ENCODE measurements at regions not wholly inside any gene's neighbourhood (a gene's known extent, or its start where the extent isn't known, plus 50 kb on each side); places are given as distances from the start of the nearest gene placed in this dataset.
A peak's percentile ranks its signal among the peaks of the same experiment; 100 is the strongest.
"Not testable (repeated sequence)": the region's sequence is repeated elsewhere in the genome, so short reads cannot be mapped to it uniquely, and the experiment has no call there.

DNA sequence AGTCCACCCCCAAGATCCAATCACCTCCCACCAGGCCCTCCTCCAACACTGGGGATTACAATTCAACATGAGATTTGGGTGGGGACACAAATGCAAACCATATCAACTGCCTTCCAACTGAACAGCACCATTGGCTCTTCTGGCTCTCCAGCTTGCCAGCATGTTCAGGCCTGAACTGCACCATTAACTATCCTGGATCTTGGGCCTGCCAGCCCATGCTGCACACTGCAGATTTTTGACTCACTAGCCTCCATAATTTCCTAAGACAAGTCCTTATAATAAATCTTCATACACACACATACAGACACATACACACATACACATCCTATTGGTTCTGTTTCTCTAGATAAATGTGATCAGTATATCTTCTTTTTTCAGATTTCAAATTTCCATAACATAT, 737.1 kb upstream of the SPRY2 start:
- no peak for DNase-seq

DNA sequence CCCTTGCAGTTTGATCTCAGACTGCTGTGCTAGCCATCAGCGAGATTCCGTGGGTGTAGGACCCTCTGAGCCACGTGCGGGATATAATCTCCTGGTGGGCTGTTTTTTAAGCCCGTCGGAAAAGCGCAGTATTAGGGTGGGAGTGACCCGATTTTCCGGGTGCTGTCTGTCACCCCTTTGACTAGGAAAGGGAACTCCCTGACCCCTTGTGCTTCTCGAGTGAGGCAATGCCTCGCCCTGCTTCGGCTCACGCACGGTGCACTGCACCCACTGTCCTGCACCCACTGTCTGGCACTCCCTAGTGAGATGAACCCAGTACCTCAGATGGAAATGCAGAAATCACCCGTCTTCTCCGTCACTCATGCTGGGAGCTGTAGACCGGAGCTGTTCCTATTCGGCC, 728.9 kb upstream of the SPRY2 start:
- DNase-seq, result not testable (repeated sequence)

DNA sequence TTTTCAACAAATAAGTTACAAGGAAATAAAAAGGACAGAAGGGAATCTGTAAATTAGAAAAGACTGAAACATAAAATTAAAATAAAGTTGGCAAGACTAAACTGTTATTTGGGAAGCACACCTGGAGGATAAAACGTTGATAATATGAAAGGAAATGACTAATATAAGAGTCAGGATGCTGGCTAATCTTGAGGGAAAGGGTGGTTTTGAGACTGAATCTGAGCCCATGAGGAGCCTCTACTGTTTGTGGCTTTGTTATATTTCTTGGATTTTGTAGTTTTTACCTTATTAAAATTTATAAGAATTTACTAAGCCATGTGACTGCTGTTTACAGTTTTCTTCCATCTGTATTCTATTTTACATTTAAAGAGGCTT, 718.0 kb upstream of the SPRY2 start:
- DNase-seq, result no peak

DNA sequence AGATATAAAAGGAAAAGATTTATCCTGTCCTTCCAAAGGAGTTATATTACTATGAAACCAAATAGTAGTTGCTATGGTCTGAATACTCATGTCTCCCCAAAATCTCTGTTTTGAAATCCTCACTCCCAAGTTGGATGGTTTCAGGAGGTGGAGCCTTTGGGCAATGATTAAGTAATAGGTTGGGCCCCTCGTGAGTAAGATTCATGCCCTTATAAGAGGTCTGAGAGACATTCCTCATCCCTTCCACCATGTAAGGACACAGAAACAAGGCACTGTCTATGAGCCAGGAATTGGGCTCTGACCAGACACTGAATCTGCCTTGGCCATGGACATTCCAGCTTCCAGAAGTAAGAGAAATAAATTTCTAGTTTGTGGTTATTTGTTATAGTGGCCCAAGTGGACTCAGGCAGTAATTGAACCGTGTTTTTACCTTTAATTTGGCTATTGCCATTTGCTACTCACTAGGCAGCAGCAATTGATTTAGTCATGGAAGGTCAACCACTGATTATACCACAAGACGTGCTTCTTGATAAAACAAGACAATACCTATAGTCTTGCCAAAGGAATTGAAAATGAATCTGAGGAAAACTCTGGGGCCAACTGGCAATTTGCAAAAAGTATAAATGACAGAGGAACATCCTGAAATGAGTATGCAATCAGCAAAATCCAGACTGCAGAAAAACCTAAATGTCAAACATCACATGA, 717.4 kb upstream of the SPRY2 start:
- no peak for DNase-seq

DNA sequence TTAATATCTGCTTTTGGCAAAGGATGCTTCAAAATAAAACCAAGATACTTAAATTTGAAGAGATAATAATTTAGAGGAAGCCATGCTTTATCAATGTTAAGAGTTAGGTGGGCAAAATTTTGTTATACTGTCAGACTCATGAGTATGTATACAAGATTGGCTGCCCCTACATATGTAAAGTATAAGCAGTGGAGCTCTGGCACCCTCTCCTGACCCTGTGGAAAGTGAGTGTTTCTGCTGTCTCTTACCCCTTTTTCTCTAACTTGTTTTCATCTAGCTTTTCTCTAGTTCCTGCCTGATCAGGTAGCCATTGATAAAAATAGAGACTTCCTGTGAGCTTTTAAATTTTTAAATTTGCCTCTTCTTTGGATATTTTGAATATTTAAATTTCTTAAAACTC, 710.9 kb upstream of the SPRY2 start:
- no peak for DNase-seq

DNA sequence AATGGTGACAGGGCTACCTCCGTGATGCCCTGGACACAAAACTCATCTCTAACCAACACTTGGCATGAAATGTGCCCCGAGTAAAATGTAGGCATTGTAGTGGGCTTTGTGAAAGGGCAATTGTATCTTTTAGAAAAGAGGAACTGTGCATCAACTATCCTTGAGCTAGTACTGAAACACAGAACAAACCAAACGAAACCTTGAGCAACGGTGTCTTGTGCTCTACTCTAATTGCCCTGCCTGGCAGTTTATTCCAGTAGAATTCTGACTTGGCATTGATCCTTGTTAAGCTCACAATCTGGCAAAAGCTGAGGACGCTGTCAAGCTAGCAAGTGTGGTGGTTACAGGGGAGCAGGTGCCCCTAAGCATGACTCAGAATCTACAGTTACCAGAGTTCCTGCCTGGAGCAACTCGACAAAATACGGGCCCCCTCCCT, 707.1 kb upstream of the SPRY2 start:
- no peak for DNase-seq

DNA sequence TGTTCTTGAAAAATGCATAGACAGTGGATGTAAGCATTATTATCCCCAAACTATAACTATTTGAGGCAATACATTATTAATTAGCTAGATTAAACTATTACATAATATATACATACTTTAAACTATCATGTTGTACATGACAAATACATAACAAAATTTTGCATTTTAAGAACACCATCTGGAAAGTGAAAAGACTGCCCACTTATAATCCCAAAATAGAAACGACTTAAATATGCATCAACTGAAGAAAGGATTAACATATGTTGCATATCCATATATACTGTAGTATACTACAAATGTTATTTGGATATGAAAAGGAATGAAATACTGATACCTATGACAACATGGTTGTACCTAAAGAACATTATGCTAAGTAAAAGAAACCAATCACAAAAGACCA, 700.8 kb upstream of the SPRY2 start:
- DNase-seq, result no peak

DNA sequence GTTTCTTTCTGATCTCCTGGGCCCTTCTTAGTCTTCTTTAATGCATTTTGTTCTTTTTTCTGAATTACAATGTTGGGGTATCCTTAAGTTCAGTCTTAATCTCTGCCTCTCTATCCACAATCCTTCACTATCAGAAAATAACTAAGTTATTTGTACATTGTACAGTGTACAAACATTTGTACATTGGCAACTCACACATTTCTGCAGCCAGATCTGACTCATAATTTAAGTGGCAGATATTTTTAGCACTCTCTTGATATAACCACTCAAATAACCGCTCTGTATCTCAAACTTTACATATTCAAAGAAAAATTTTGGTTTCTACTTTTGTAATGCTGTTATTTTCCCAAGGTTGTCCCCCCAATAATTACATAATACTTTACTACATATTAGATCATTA, 691.1 kb upstream of the SPRY2 start:
- no peak for DNase-seq

DNA sequence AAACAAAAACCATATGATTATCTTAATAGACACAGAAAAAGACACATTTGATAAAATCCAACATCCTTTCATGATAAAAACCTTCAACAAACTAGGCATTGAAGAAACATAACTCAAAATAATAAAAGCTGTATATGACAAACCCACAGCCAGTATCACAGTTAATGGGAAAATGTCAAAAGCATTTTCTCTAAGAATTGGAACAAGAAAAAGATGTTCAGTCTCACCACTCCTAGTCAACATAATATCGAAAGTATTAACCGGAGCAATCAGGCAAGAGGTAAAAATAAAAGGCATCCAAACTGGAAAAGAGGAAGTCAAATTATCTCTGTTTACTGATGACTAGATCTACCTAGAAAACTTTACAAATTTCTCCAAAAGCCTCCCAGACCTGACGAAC, 684.2 kb upstream of the SPRY2 start:
- no peak for DNase-seq

DNA sequence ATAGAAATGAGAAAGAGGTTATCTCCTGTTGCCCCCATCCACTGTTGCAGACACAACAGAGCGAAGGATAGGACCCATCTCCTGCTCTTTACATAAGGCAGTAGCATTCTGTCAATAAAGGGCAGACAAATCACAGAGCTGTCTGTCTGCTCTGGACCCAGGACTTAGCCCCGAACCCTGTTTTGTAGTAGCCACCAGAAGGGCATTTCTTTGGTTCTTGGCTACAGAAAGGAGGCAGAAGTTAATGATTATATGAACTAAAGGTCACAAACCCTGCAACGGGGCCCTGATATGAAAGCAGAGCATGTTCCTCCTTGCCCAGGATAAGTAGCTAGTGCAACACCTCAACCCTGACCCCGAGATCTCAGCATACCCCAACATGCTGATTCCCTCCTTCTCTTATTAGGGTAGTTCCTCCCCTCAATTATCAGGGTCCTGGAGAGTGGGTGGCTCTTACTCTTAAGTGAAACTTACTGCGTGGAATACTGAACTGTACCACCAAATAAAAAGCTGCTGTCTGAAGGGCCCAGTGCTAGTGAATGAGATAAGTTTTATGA, 680.4 kb upstream of the SPRY2 start:
- DNase-seq, result no peak

DNA sequence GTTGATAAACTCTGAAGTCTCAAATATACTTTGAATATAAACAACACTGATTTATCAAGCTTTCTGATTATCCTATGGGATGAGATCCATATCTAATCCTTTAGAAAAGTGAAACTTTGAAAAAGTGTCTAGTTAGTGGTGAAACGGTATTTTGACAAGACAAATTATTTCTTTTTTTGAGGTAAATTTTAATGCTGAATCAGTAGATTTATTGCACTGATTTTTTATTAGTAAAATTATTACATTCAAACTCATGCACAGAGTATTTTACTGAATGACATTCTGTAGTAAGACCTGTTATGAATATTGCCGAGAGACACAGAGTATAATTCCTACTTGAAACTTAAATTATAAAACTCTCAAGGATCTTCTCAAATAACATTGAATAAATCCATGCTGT, 679.1 kb upstream of the SPRY2 start:
- DNase-seq, result no peak

DNA sequence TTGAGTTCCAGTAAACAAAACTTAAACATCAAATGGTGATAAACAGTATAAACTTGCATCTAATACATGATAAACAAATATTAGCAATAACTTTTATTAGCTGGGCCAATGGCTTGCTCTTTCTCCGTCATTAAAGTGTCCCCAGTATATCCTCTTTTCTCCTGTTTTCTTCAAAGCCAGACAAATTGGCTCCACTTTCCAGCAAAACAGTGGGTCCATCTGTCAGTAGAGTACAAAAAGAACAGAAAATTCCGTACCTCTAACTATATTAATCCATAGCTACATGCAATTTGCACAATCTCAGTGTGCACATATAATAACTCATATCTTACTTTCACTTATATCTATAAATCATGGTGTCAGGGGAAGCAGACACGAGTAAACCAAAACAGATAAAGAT, 678.0 kb upstream of the SPRY2 start:
- DNase-seq, result no peak

DNA sequence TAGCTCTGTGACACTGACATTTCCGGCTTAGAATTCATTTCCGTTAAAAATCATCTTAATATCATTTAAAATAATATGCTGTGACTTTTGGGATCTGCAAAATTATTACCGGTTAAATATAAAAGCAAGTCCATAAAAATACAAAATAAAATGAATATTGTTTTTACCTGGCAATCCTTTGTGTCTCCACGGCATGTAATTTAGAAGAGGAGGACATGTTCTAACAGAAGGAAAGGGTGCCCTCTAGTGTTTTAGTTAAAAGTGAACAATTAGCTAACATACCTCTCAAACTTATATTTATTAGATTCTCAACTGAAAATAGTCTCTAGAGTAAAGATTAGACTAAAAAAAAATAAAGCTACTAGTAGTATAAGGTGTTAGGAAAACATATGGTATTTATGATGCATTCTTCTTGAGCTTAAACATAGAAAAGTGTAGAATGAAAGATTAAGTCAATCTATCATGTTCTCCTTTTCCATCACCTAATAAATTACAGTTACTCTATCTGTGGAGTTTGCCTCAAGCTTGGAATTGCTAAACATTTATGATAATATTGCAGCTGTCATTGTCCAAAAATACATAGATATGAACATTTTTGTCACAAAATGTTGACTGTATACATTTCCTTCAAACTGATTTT, 676.7 kb upstream of the SPRY2 start:
- DNase-seq, result peak; percentile 27

DNA sequence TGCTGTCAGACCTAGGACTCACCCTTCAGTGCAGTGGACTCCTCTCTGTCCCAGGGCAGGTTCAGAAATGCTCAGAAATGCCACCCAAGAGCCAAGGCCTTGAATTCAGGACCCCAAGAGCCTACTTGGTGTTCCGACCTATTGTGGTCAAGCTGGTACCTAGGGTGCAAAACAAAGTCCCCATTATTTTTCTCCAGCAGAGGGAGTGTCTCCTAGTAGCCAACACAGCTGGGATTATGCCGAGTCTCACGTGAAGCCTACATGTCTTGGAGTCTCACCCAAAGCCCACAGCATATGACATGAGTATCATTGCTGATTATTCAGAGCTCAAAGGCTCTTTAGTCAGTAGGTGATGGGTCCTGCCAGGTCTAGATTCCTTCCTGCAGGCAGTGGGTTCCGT, 671.1 kb upstream of the SPRY2 start:
- no peak for DNase-seq

DNA sequence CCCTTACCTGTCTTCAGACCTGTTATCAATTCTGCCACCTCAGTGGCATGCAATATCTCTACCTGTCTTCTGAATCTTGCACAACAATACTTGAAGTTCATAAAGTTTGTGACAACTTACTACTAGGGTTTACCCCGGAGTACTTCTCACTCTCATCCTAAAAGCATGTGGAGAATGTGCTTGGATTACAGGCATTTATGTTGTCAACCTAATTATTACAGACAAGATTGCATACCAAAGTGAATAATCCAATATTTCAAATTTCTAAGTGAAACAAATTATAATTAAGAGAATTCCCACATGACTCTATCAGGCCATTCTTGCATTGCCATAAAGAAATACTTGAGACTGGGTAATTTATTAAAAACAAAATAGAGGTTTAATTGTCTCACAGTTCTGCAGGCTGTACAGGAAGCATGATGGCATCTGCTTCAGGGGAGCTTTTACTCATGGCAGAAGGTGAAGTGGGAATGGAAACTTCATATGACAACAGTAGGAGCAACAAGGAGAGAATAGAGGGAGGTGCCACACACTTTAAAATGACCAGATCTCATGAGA, 661.0 kb upstream of the SPRY2 start:
- peak; percentile 5 for DNase-seq

DNA sequence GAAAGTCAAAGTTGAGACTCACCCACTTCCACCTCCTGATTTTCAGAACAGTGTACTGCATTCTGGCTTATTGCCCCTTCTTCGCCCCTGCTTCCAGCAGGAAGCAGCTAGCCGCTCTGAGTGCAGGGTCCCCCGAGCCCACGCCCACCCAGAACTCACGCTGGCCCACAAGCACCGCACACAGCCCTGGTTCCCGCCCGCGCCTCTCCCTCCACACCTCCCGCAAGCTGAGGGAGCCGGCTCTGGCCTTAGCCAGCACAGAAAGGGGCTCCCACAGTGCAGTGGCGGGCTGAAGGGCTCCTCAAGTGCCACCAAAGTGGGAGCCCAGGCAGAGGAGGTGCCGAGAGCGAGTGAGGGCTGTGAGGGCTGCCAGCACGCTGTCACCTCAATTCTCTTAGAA, 657.7 kb upstream of the SPRY2 start:
- DNase-seq, result not testable (repeated sequence)

DNA sequence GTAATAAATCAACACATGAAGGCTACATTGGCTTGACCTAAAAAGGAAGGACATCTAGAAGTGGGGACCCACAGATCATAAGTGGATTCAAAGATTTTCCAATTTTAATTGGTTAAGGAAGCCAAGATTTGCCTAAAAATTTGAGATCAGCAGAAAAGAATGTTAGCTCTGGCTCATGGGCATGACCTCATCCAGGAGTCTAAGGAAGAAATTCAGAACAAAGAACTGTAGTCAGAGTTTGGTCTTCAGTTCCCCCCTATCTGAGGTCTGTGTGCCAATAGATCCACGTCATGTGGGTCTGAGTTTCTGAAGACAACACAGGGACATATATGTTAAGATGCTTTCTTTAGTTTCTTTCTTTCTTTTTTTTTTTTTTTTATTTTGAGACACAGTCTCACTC, 648.8 kb upstream of the SPRY2 start:
- DNase-seq, result no peak

DNA sequence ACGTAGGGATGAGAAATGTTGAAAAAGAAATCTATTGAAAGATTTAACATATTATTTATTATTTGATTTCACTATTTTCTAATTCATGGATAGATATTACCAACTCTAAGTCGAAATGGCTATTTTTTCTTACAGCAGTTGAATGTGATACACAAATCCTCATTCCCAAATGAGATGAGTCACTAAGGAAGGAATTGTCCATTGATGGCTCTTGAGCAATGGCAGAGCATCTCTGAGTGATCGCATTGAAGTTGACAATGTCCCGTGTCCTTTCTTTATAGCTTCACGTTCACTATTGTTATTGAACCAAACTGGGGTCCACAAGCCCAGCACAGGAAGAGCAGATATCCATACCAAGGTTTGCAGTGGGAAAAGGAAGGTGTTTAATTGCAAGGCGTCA, 648.3 kb upstream of the SPRY2 start:
- no peak for DNase-seq

DNA sequence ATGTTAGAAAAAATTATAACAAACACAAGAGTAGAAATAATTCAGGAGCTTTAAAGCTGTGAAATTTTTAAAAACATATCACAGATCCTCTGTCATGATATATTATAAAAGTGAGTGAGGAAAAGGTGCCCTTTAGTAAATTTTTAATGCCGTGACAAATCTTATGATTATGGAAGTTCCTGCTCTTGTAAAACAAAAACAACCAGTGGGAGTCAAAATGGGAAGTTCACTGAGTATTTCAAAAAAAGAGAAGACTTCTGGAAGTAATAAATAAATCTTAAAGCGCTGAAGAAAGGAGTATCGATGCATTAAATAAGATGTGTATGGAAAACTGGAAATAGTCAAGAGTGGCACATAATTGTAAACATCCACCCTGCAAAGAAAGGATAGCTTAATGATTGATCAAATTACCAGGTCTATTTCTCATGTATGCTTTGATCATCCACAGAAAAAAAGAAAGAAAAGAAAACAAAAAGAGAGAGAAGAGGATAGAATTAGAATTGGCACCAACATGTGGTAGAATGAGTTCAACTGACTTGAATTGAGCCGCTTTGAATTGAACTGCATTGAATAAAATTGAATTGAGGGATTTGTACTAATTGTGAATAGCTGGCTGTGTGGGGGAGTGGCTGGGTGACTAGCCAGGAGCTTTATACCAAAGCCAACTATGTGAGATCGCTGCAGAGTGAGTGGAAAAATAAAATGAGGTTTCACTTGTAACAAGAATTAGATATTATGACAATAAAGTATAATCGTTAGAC, 647.6 kb upstream of the SPRY2 start:
- no peak for DNase-seq

DNA sequence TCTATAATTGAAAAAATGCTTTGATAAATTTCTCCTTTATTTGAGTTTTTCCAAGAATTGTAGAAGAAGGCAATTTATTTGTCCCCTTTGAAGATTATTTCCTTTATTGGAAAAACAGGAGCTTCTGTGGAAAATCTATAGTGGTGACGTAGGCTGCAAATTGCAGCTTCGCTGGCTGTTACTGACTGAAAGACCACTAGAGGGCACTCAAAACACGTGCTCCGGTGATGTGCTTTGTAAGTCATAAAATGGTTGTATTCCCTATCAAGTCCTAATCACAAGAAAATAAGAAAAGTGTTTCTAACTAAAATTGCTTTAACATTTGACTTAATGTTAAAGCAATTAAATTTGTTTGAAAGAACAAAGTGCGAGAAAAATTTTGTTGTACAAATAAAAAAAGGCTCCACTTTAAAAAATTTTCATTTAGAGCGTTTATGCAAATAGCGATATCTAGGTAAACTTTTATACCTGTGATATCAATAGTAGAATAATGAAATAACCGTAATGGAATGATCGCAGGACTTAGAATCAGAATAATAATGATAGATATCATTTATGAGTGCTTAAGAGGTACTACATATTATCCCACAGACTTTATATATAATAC, 638.2 kb upstream of the SPRY2 start:
- peak; percentile 55 for DNase-seq

DNA sequence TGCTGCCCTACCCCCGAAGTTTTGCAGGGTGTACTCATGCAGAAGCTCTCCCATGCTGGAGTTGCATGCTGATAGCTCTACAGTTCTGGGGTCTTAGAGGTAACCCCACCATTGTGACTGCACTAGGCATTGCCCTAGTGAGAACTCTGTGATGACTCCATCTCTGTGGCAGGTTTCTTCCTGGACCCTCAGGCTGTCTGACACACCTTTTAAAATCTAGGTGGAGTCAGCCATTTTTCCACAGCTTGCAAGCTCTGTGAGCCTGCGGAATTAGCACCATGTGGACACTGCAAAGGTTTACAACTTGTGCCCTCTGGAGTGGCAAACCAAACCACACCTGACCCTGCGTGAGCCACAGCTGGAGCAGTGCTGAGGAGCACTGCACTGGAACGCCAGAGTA, 636.2 kb upstream of the SPRY2 start:
- DNase-seq, result no peak

DNA sequence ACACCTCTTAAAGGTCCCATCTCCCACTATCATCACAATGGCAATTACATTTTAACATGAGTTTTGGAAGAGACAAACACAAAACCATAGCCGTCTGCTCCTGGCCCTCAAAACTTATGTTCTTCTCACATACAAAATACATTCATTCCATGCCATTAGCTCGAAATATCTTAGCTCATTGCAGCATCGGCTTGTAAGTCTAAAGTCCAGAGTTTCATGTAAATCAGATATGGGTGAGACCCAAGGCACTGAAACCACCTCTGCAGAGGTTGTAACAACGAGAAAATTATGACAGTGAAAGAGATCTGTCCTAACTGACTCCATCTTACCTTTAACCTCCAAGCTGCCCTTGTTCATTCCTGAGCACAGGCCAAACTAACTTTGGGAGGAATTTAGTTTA, 635.0 kb upstream of the SPRY2 start:
- DNase-seq, result no peak

DNA sequence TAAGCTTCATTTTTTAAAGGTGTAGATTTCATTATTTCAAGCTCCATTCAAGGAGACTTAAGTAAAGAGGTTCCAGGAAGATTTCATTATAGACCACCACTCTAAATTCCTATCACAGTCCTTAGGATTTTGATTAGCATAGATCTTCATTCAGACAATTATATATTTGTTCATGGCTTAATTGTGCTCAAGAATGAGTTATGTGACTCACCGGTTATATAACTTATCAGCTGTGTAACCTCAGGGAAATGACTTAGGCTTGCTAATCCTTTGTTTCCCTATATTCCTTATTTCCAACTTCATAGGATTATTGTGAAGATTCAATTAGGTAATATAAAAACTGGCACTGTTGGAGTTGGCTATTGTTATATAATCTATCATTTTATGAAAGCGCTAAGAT, 632.8 kb upstream of the SPRY2 start:
- DNase-seq, result no peak
